ENCODE measurements at regions not wholly inside any gene's neighbourhood (a gene's known extent, or its start where the extent isn't known, plus 50 kb on each side); places are given as distances from the start of the nearest gene placed in this dataset.

DNA sequence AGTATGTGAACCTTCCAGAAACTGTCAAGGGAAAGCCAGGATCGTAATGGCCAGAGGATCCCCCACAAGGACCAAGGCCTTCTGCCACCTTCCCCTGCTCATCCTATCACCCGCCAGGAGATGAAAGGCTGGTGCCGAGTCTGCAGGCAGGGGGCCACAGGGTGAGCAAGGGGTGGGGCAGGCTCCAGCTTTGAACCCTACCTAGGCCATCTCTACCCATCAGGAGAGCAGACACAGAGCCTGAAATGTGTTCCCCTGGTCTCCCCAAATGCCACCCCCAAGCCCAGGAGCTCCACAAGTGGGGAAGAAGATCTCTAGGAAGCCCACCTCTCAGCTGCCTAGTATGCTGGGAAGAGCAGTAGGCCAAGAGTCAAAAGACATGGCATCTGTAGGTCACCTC lies 95.1 kb downstream of the KCTD15 start:
- H3K27me3 Mint-ChIP-seq (ENCODE audit: insufficient read depth, unreplicated experiment): peaks cover 12% of the 10 kb centered on the region
- BruUV-seq (replicated peaks): no TSS peak
- Histone ChIP-seq H3K4me1 (no peaks in the 10 kb centered on the region), H3K36me3 (ENCODE audit: control insufficient read depth, insufficient read depth, low read length) (no peaks in the 10 kb centered on the region), H3K9me3 (no peaks in the 10 kb centered on the region), H3K4me3 (ENCODE audit: low read depth, low read length) (no peak overlapping the region), H3K27me3 (replicated peaks; ENCODE audit: control insufficient read depth, insufficient read depth, low read length) (no peaks in the 10 kb centered on the region)
- TF ChIP-seq, protein P1, sequence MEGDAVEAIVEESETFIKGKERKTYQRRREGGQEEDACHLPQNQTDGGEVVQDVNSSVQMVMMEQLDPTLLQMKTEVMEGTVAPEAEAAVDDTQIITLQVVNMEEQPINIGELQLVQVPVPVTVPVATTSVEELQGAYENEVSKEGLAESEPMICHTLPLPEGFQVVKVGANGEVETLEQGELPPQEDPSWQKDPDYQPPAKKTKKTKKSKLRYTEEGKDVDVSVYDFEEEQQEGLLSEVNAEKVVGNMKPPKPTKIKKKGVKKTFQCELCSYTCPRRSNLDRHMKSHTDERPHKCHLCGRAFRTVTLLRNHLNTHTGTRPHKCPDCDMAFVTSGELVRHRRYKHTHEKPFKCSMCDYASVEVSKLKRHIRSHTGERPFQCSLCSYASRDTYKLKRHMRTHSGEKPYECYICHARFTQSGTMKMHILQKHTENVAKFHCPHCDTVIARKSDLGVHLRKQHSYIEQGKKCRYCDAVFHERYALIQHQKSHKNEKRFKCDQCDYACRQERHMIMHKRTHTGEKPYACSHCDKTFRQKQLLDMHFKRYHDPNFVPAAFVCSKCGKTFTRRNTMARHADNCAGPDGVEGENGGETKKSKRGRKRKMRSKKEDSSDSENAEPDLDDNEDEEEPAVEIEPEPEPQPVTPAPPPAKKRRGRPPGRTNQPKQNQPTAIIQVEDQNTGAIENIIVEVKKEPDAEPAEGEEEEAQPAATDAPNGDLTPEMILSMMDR (IDR thresholded peaks at IDR 0.05; ENCODE audit: insufficient read depth in 1 of 2, low read depth in 1 of 2, low read length in 1 of 2, severe bottlenecking in 1 of 2, unreplicated experiment in 1 of 2): no peak
- no peaks in the 10 kb centered on the region for H3K36me3 Mint-ChIP-seq (ENCODE audit: insufficient read depth, unreplicated experiment)
- no peak overlapping the region for H3K4me3 Mint-ChIP-seq (ENCODE audit: unreplicated experiment)
- POLR2A ChIA-PET: no interaction called here
- no peaks in the 10 kb centered on the region for H3K4me1 Mint-ChIP-seq (ENCODE audit: low read depth, unreplicated experiment)
- H3K9me3 Mint-ChIP-seq (ENCODE audit: unreplicated experiment): no peaks in the 10 kb centered on the region
- no peak overlapping the region for H3K27ac Mint-ChIP-seq (ENCODE audit: unreplicated experiment)
- CTCF ChIA-PET: no interaction called here
- intact Hi-C loops (cut with micrococcal nuclease; ENCODE audit: unreplicated experiment): no loop called here
- no peak for DNase-seq

DNA sequence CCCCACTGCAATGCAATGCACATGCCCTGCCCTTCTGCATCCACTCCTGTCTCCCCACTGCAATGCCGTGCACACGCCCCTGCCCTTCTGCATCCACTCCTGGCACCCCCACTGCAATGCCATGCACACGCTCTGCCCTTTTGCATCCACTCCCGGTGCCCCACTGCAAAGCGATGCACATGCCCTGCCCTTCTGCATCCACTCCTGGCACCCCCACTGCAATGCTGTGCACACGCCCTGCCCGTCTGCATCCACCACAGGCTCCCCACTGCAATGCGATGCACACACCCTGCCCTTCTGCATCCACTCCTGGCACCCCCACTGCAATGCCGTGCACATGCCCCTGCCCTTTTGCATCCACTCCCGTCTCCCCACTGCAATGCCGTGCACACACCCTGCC lies 98.1 kb downstream of the KCTD15 start:
- H3K4me3 ChIP-seq (ENCODE audit: low read depth, low read length): no peak overlapping the region
- no peaks in the 10 kb centered on the region for H3K27me3 ChIP-seq (replicated peaks; ENCODE audit: control insufficient read depth, insufficient read depth, low read length)
- no peaks in the 10 kb centered on the region for H3K36me3 ChIP-seq (ENCODE audit: control insufficient read depth, insufficient read depth, low read length)
- H3K27me3 Mint-ChIP-seq (ENCODE audit: insufficient read depth, unreplicated experiment): peaks cover 12% of the 10 kb centered on the region
- TF ChIP-seq, protein P1 (IDR thresholded peaks at IDR 0.05; ENCODE audit: insufficient read depth in 1 of 2, low read depth in 1 of 2, low read length in 1 of 2, severe bottlenecking in 1 of 2, unreplicated experiment in 1 of 2): no peak
- H3K9me3 ChIP-seq: peaks cover 16% of the 10 kb centered on the region
- no peaks in the 10 kb centered on the region for H3K4me1 ChIP-seq
- intact Hi-C loops (cut with micrococcal nuclease; ENCODE audit: unreplicated experiment): no loop called here
- no peak overlapping the region for H3K27ac Mint-ChIP-seq (ENCODE audit: unreplicated experiment)
- H3K4me3 Mint-ChIP-seq (ENCODE audit: unreplicated experiment): no peak overlapping the region
- POLR2A ChIA-PET: no interaction called here
- H3K4me1 Mint-ChIP-seq (ENCODE audit: low read depth, unreplicated experiment): no peaks in the 10 kb centered on the region
- BruUV-seq (replicated peaks): no TSS peak
- peaks cover 19% of the 10 kb centered on the region for H3K9me3 Mint-ChIP-seq (ENCODE audit: unreplicated experiment)
- no peak for DNase-seq
- CTCF ChIA-PET: no interaction called here
- H3K36me3 Mint-ChIP-seq (ENCODE audit: insufficient read depth, unreplicated experiment): no peaks in the 10 kb centered on the region

DNA sequence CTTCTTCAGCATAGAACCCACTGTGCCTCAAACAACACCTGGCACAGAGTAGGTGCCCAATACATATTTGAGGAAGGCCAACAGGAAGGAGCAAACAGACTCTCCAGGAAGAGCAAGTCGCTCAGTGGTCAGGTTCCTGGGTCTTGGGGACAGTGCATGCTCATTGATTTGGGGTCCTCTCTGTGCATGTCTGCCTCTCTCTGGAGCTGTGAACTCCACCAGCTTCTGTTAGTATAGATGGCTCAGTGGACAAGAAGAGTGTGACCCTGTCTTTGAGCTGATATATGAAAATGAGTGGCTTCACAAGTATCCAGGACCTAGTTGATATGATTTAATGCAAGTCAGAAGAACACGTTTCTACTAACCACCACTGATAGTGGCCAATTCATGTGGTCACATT lies 98.7 kb downstream of the KCTD15 start:
- no peak for DNase-seq
- ChIA-PET CTCF (no interaction called here), POLR2A (no interaction called here)
- Histone ChIP-seq H3K27me3 (replicated peaks; ENCODE audit: control insufficient read depth, insufficient read depth, low read length) (no peaks in the 10 kb centered on the region), H3K9me3 (peaks cover 16% of the 10 kb centered on the region), H3K36me3 (ENCODE audit: control insufficient read depth, insufficient read depth, low read length) (no peaks in the 10 kb centered on the region), H3K4me3 (ENCODE audit: low read depth, low read length) (no peak overlapping the region), H3K4me1 (no peaks in the 10 kb centered on the region)
- H3K27ac Mint-ChIP-seq (ENCODE audit: unreplicated experiment): no peak overlapping the region
- peaks cover 19% of the 10 kb centered on the region for H3K9me3 Mint-ChIP-seq (ENCODE audit: unreplicated experiment)
- no peaks in the 10 kb centered on the region for H3K36me3 Mint-ChIP-seq (ENCODE audit: insufficient read depth, unreplicated experiment)
- H3K27me3 Mint-ChIP-seq (ENCODE audit: insufficient read depth, unreplicated experiment): peaks cover 12% of the 10 kb centered on the region
- intact Hi-C loops (cut with micrococcal nuclease; ENCODE audit: unreplicated experiment): no loop called here
- H3K4me1 Mint-ChIP-seq (ENCODE audit: low read depth, unreplicated experiment): no peaks in the 10 kb centered on the region
- no TSS peak for BruUV-seq (replicated peaks)
- no peak overlapping the region for H3K4me3 Mint-ChIP-seq (ENCODE audit: unreplicated experiment)
- TF ChIP-seq, protein P1 (IDR thresholded peaks at IDR 0.05; ENCODE audit: insufficient read depth in 1 of 2, low read depth in 1 of 2, low read length in 1 of 2, severe bottlenecking in 1 of 2, unreplicated experiment in 1 of 2): no peak

All from Caco-2 (cell line).